AG09319 (cell line): ENCODE measurements at regions not wholly inside any gene's neighbourhood (a gene's known extent, or its start where the extent isn't known, plus 50 kb on each side); places are given as distances from the start of the nearest gene placed in this dataset.

Source experiments
- DNase-seq: peaks from one replicate; pipeline ENCODE4 v3.0.0-alpha.2; 2010; ENCODE audit warnings: low read depth; ENCODE audit errors: extremely low read depth
- TF ChIP-seq, protein P1 (sequence below): IDR thresholded peaks from 2 replicates; pipeline ENCODE4 v1.5.1; 2011; ENCODE audit warnings: low read depth, mild to moderate bottlenecking, inconsistent platforms, low read length, moderate library complexity

DNA sequence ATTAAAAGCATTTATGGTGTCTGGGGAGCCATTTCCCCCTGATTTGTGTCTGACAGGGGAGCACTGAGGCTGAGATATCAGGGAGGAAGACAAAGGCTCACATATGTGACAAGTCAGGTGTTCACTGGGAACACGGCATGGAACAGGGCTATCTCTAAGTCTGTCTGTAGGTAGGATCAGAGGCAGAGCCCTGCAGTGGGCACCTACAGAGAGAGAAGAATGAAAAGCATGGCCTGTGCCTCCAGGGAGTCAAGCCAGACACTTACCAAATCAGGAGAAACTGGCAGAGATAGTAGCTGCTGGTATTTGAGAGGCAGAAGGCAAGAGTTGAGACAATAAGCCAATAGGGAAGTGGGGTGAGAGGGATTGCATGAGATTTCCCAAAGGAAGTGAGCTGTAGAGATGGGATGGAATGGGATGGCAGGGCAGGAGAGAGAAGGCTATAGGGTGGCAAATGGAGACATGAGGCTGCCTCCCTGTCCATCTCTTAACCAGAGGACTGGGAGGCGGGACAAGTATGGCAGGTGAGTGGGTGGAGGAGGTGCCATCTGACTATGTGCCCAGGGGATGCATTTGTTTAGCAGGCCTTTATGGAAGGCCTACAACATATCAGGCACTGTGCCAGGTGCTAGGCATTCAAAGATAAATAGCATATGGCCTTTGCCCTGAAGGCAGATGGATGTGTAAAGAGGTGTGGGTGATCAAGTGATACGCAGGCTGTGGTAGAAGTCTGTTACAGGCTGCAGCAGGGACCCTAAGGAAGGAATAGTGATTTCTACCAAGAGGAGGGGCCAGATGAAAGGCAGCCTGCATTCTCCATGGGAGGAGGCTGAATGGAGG, 136.2 kb upstream of the IPO9 start:
- TF ChIP-seq, protein P1, sequence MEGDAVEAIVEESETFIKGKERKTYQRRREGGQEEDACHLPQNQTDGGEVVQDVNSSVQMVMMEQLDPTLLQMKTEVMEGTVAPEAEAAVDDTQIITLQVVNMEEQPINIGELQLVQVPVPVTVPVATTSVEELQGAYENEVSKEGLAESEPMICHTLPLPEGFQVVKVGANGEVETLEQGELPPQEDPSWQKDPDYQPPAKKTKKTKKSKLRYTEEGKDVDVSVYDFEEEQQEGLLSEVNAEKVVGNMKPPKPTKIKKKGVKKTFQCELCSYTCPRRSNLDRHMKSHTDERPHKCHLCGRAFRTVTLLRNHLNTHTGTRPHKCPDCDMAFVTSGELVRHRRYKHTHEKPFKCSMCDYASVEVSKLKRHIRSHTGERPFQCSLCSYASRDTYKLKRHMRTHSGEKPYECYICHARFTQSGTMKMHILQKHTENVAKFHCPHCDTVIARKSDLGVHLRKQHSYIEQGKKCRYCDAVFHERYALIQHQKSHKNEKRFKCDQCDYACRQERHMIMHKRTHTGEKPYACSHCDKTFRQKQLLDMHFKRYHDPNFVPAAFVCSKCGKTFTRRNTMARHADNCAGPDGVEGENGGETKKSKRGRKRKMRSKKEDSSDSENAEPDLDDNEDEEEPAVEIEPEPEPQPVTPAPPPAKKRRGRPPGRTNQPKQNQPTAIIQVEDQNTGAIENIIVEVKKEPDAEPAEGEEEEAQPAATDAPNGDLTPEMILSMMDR: no peak
- no peak for DNase-seq

DNA sequence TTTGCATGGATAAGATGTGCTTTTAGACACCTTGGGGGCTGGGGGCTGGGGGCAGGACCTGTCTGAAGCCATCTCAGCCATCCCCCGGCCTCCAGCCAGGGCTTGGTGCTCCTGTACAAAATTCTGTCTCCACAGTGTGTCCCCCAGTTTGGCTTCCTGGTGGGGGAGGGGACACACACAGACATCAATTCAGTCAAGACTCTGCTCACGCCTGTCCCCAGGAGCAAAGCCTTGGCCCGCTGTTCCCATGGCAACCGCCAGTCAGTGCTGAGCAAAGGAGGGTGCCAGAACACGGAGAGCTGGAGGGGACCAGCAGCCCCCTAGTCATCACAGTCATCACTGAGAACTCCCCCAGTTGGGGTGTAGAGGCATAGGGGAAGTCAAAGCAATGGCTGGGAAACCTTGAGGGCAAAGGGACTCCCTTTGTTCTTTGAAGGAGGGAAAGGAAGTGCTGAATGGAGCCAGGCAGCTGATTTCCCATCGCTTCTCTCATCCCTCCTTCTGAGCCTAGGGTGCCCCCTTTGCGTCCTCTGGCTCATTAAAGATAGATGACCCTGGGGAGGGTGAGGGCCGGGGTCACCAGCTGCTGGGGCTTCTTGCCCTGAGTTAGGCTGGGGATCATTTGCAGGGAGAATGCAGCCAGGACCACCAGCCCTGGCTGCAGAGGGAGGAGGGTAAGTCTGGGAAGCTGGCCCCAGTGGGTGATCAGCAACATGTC, 134.9 kb upstream of the IPO9 start:
- TF ChIP-seq, protein P1: no peak
- no peak for DNase-seq

DNA sequence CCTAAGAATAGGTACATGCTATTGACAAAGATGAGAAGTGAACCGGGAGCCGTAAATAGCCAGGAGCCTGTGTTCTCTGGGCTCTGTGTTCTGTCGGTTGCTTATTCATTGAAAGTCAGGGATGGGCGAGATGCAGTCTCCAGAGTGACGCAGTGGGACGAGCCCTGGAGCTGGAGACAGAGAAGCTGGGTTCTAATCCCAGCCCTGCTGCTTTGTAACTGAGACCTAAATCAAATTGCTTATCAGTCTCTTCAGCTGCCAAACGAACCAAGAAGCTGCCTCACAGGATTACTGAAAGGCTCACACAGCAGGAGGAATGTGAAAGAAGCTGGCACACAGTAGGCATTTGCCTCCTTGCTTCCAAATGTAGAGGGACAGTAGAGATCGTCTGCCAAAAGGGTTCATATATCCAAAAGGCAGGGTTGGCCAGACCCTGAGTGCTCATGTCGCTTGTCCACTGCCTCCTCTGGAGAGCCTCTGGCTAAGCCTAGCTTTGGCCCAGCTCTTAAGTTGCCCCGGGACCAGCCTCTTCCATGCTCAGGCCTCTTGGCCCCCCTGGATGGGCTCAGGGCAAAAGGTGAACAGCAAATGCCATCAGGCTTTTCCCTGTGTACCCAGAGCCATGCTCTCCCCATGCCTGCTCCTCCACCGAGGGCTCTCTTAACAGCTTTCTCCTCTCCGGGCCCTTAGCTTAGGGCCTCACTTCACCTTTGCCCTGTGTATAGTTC, 134.2 kb upstream of the IPO9 start:
- TF ChIP-seq, protein P1: no peak

DNA sequence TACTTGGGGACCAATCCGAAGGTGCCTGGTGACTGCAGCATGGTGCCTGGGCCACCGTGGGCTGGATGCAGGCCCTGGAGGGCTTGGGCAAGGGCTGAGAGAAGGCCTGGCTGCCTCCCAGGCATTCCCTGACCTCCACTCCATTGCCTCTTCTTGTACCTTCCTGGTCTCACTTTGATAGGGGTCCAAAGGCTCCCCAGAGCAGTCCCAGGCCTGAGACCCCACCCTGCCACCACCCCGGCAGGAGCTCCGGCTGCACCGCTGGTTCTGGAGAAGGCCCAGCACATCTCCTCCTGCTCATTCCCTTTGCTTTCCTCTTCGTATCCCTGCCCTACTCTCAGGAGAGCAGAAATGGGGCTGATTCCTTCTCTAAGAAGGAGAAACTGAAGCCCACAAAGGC, 133.3 kb upstream of the IPO9 start:
- TF ChIP-seq, protein P1: no peak
- no peak for DNase-seq

More for the DNA sequence above, 134.2 kb upstream of the IPO9 start:
- DNase-seq: no peak

DNA sequence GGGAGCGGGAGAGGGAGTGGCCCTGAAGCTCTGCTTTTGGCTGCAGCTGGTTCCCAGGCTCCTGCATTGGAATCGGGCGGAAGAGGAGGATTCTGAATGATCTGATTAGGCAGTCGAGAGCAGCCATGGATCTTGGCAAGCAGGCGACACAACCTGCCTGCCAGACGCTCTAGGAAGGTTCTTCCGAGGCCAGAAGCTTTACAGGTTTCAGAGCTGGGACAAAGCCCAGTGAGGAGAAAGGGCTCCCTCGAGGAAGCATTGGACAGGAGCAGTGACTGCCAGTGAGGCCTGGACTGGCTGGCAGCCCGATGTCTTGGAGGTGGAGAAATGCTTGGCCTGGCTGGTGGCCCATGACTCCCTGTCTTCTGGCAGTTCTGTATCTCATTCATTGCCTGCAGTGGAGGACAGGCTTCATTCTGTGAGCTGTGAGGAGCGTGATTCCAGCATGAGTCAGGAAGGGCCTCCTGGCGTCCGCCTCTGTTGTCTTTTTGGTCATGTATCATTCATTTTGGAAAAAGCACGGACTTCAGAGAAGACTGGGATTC, 132.7 kb upstream of the IPO9 start:
- peak; percentile 74 for DNase-seq
- TF ChIP-seq, protein P1: peak; percentile 9

DNA sequence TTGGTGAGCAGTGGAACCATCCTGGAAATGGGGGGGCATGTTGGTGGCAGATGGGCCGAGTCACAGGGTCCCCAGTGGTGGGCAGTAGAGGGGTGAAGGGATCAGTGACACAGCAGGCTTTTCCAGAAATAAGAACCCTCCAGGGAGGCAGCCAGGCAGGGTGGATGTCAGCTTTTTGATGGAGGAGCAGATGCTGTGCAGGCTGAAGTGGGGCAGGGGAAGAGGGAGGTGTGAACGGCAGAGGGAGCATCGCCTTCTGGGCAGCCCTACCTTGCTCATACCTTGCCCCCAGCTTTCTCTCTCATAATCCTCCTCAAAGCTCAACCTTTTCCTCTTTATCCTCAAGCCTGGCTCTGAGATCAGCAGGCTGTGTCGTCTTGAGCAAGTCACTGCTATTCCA, 131.8 kb upstream of the IPO9 start:
- TF ChIP-seq, protein P1: no peak
- DNase-seq: no peak
